ENCODE measurements at regions not wholly inside any gene's neighbourhood (a gene's known extent, or its start where the extent isn't known, plus 50 kb on each side); places are given as distances from the start of the nearest gene placed in this dataset.

GRCh38 chr6:166097914-166098522 lies 69.6 kb downstream of the TBXT start:
- Histone ChIP-seq H3K27ac (ENCODE audit: extremely low read depth, low read depth, low read length) (no peak overlapping the region), H3K9me3 (ENCODE audit: control insufficient read depth, insufficient read depth, low read depth, low read length) (no peaks in the 10 kb centered on the region), H3K36me3 (ENCODE audit: control insufficient read depth in 2 of 2, insufficient read depth in 1 of 2, low read length in 2 of 2) (no peaks in the 10 kb centered on the region), H3K4me1 (ENCODE audit: control insufficient read depth, insufficient read depth, low read length) (no peaks in the 10 kb centered on the region), H3K4me3 (ENCODE audit: low read depth, low read length) (peak overlapping the region; percentile 19)
- ChIA-PET CTCF (interaction anchor here (0.5 to 14.4 kb wide), 24 partner anchors 8 to 945 kb away, joined by 3 to 267 read pairs (median 4); no protein-coding TSS in a partner anchor), POLR2A (no interaction called here)
- TF ChIP-seq PBX3 (CRISPR knock-in tag; IDR thresholded peaks at IDR 0.05) (no peak), ZSCAN18 (tag by site-specific recombination; IDR thresholded peaks at IDR 0.05) (no peak), ZIC2 (tag by site-specific recombination; IDR thresholded peaks at IDR 0.05) (no peak), ZSCAN23 (tag by site-specific recombination; IDR thresholded peaks at IDR 0.05) (no peak), TRIM28 (IDR thresholded peaks at IDR 0.05; ENCODE audit: borderline replicate concordance, low read length) (no peak), ZNF558 (tag by site-specific recombination; IDR thresholded peaks at IDR 0.05) (no peak), GLI2 (tag by site-specific recombination; IDR thresholded peaks at IDR 0.05; ENCODE audit: borderline replicate concordance, low read depth) (no peak), ZBTB1 (tag by site-specific recombination; IDR thresholded peaks at IDR 0.05) (no peak), ZNF654 (tag by site-specific recombination; IDR thresholded peaks at IDR 0.05; ENCODE audit: low read depth) (peak; percentile 33), HOXC10 (CRISPR knock-in tag; IDR thresholded peaks at IDR 0.05) (no peak), REST (tag by site-specific recombination; IDR thresholded peaks at IDR 0.05) (peak; percentile 54; the same call in 1 of the 2 replicates), ZNF202 (tag by site-specific recombination; IDR thresholded peaks at IDR 0.05; ENCODE audit: borderline replicate concordance) (no peak), ZNF2 (tag by site-specific recombination; IDR thresholded peaks at IDR 0.05) (0 out of 2 replicates have a peak, but pooled peaks have one; percentile 53), PATZ1 (tag by site-specific recombination; IDR thresholded peaks at IDR 0.05) (no peak), ZNF311 (tag by site-specific recombination; IDR thresholded peaks at IDR 0.05; ENCODE audit: borderline replicate concordance) (no peak), CTCF (tag by site-specific recombination; IDR thresholded peaks at IDR 0.05) (peak; percentile 36; the same call in 1 of the 2 replicates), ZSCAN16 (tag by site-specific recombination; IDR thresholded peaks at IDR 0.05) (no peak), ZNF148 (tag by site-specific recombination; IDR thresholded peaks at IDR 0.05; ENCODE audit: borderline replicate concordance) (no peak), KLF10 (tag by site-specific recombination; IDR thresholded peaks at IDR 0.05) (no peak), OVOL3 (tag by site-specific recombination; IDR thresholded peaks at IDR 0.05) (no peak)

All from HEK293 (cell line).